IMR-90 (cell line): ENCODE measurements at regions not wholly inside any gene's neighbourhood (a gene's known extent, or its start where the extent isn't known, plus 50 kb on each side); places are given as distances from the start of the nearest gene placed in this dataset.
"Not testable (repeated sequence)": the region's sequence is repeated elsewhere in the genome, so short reads cannot be mapped to it uniquely, and the experiment has no call there.

ENCODE experiments used
- ATAC-seq: fragments of 200-7000 bp; cut with Tn5 transposase; 2 replicates; pipeline ENCODE4 v1.9.1; 2020; ENCODE audit warnings: low read depth, mild to moderate bottlenecking, moderate library complexity
- BruUV-seq: library from RNA; stranded (reverse); fragments of 400-500 nt; replicated peaks from 2 replicates; lab custom pipeline; 2021; lab: Mats Ljungman, UMichigan
- CTCF ChIA-PET: fragments of 300-600 bp; formaldehyde crosslinking; extraction: SDS; loops from one replicate; lab custom pipeline; 2021; ENCODE audit warnings: antibody characterized with exemption; lab: Yijun Ruan, JAX
- POLR2A ChIA-PET: fragments of 300-600 bp; sonication (Branson Sonifier 250); formaldehyde crosslinking; loops from one replicate; lab custom pipeline; 2022; ENCODE audit warnings: antibody characterized with exemption; ENCODE audit not compliant: unreplicated experiment; lab: Charles Lee
- DNase-seq: peaks from one replicate; pipeline ENCODE4 v3.0.0; 2013
- H2AFZ ChIP-seq: replicated peaks from 2 replicates; pipeline ENCODE3; 2013; ENCODE audit warnings: low read length, mild to moderate bottlenecking; ENCODE audit not compliant: poor library complexity
- H2AK5ac ChIP-seq: 2 replicates; pipeline ENCODE4 v1.6.1; 2013; ENCODE audit warnings: low read depth, low read length, inconsistent platforms
- H2AK9ac ChIP-seq: replicated peaks from 2 replicates; pipeline ENCODE3; 2013; ENCODE audit warnings: mild to moderate bottlenecking, low read depth, low read length, moderate library complexity; ENCODE audit not compliant: poor library complexity
- H2BK120ac ChIP-seq: 2 replicates; pipeline ENCODE4 v1.6.1; 2013; ENCODE audit warnings: low read depth, low read length, inconsistent platforms
- H2BK15ac ChIP-seq: 3 replicates; pipeline ENCODE4 v1.6.1; 2013; ENCODE audit warnings: low read depth, low read length, inconsistent platforms
- H2BK20ac ChIP-seq: 2 replicates; pipeline ENCODE4 v1.6.1; 2013; ENCODE audit warnings: low read depth, mild to moderate bottlenecking, inconsistent platforms, low read length, moderate library complexity
- H2BK5ac ChIP-seq: 2 replicates; pipeline ENCODE4 v1.6.1; 2013; ENCODE audit warnings: mild to moderate bottlenecking, low read depth, low read length, inconsistent platforms; ENCODE audit not compliant: poor library complexity, severe bottlenecking
- H3K14ac ChIP-seq: replicated peaks from 2 replicates; pipeline ENCODE4 v1.6.1; 2013; ENCODE audit warnings: low read depth, low read length, inconsistent platforms
- H3K18ac ChIP-seq: 2 replicates; pipeline ENCODE4 v1.6.1; 2013; ENCODE audit warnings: low read depth, low read length, control low read depth
- H3K23ac ChIP-seq: 2 replicates; pipeline ENCODE4 v1.6.1; 2013; ENCODE audit warnings: low read depth, low read length, inconsistent platforms
- H3K27ac ChIP-seq: 2 replicates; pipeline ENCODE4 v1.5.1; 2013; ENCODE audit warnings: mild to moderate bottlenecking, control low read depth, low read length; ENCODE audit not compliant: insufficient read depth
- H3K27me3 ChIP-seq: 2 replicates; pipeline ENCODE4 v1.6.1; 2013; ENCODE audit warnings: low read length; ENCODE audit not compliant: control insufficient read depth, insufficient read depth
- H3K36me3 ChIP-seq: 2 replicates; pipeline ENCODE4 v1.6.1; 2013; ENCODE audit warnings: low read length, mixed read lengths; ENCODE audit not compliant: control insufficient read depth, insufficient read depth
- H3K4ac ChIP-seq: 2 replicates; pipeline ENCODE4 v1.6.1; 2013; ENCODE audit warnings: low read depth, low read length, inconsistent platforms
- H3K4me1 ChIP-seq: 2 replicates; pipeline ENCODE4 v1.6.1; 2013; ENCODE audit warnings: low read length, mixed read lengths; ENCODE audit not compliant: control insufficient read depth, insufficient read depth
- H3K4me2 ChIP-seq: 2 replicates; pipeline ENCODE4 v1.6.1; 2013; ENCODE audit warnings: low read depth, mild to moderate bottlenecking, control low read depth, low read length, moderate library complexity
- H3K4me3 ChIP-seq: 2 replicates; pipeline ENCODE4 v1.5.1; 2013; ENCODE audit warnings: low read depth, mild to moderate bottlenecking, control low read depth, low read length, moderate library complexity; ENCODE audit not compliant: insufficient read depth
- H3K56ac ChIP-seq: 2 replicates; pipeline ENCODE4 v1.6.1; 2013; ENCODE audit warnings: low read length, inconsistent platforms; ENCODE audit not compliant: insufficient read depth; ENCODE audit errors: extremely low read depth
- H3K79me1 ChIP-seq, 2 experiments: 2 replicates each; pipeline ENCODE4 v1.6.1; 2013; ENCODE audit warnings: low read length in 2 of 2, inconsistent platforms in 1 of 2, low read depth in 1 of 2
- H3K9ac ChIP-seq: 2 replicates; pipeline ENCODE4 v1.6.1; 2013; ENCODE audit warnings: low read depth, low read length, control low read depth
- H3K9me1 ChIP-seq: 2 replicates; pipeline ENCODE4 v1.6.1; 2013; ENCODE audit warnings: low read length, inconsistent platforms; ENCODE audit not compliant: insufficient read depth
- H3K9me3 ChIP-seq: 2 replicates; pipeline ENCODE4 v1.6.1; 2013; ENCODE audit warnings: low read length; ENCODE audit not compliant: control insufficient read depth, insufficient read depth
- H4K20me1 ChIP-seq: 2 replicates; pipeline ENCODE4 v1.6.1; 2013; ENCODE audit warnings: low read length, inconsistent platforms; ENCODE audit not compliant: insufficient read depth
- H4K5ac ChIP-seq: 2 replicates; pipeline ENCODE4 v1.6.1; 2013; ENCODE audit warnings: mild to moderate bottlenecking, low read depth, low read length, control low read depth
- H4K8ac ChIP-seq, 2 experiments: 2 replicates each; pipeline ENCODE4 v1.6.1; 2013; ENCODE audit warnings: low read depth in 2 of 2, low read length in 2 of 2, control low read depth in 1 of 2, inconsistent platforms in 1 of 2
- H4K91ac ChIP-seq: 2 replicates; pipeline ENCODE4 v1.6.1; 2013; ENCODE audit warnings: low read depth, low read length, inconsistent platforms; ENCODE audit not compliant: insufficient read depth
- dilution Hi-C: fragments of 300-500 bp; cut with HindIII; formaldehyde crosslinking; loops from one replicate; pipeline ENCODE4 v1.14.3; 2018; ENCODE audit warnings: low sequenced_read_pairs; ENCODE audit not compliant: unreplicated experiment
- in situ Hi-C: fragments of 300-500 bp; cut with MboI; formaldehyde crosslinking; loops from 3 replicates; pipeline ENCODE4 v1.14.3; 2019; ENCODE audit warnings: low sequenced_read_pairs, inconsistent platforms, mixed read lengths
- intact Hi-C: fragments of 100-400 bp; cut with micrococcal nuclease; formaldehyde crosslinking; loops from 2 replicates; pipeline ENCODE4 v1.10.0; 2022

DNA sequence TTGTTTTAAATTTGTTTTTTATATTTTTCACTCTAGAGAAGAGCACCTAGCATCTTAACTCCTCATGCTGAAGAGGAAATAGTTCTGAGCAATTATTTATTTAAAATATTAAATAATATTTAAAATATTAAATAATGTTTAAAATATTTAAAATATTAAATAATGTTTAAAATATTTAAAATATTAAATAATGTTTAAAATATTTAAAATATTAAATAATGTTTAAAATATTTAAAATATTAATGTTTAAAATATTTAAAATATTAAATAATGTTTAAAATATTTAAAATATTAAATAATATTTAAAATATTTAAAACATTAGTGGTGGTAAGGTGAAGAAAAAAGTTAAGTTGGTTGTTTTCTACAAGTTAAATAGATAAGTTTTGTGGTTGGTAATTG is 147.6 kb upstream of the FERMT1 start:
- POLR2A ChIA-PET = interaction anchor here (0.6 kb wide), 1 partner anchor 482 kb away, joined by 3 read pairs; no protein-coding TSS in a partner anchor

More for the DNA sequence above, 147.6 kb upstream of the FERMT1 start:
- H3K27me3 ChIP-seq, H2BK15ac ChIP-seq, H3K4me2 ChIP-seq, H3K4ac ChIP-seq, H3K9me1 ChIP-seq, H2BK5ac ChIP-seq, CTCF ChIA-PET, H3K23ac ChIP-seq, H3K4me3 ChIP-seq, H3K56ac ChIP-seq, H3K36me3 ChIP-seq, H4K20me1 ChIP-seq, BruUV-seq, H2AFZ ChIP-seq, H4K91ac ChIP-seq, H2BK20ac ChIP-seq, ATAC-seq, H3K18ac ChIP-seq, DNase-seq, H2AK5ac ChIP-seq, H3K14ac ChIP-seq, H2BK120ac ChIP-seq, intact Hi-C loops, in situ Hi-C loops, H4K5ac ChIP-seq, H3K9me3 ChIP-seq, H3K27ac ChIP-seq, H3K79me1 ChIP-seq, H3K9ac ChIP-seq, dilution Hi-C loops, H3K4me1 ChIP-seq, H2AK9ac ChIP-seq, H4K8ac ChIP-seq: not testable (repeated sequence)
